Peyer's patch (tissue), 4 donors: ENCODE measurements at regions not wholly inside any gene's neighbourhood (a gene's known extent, or its start where the extent isn't known, plus 50 kb on each side); places are given as distances from the start of the nearest gene placed in this dataset.

Experiments
- DNase-seq, 3 donors: peaks; one replicate each; pipeline ENCODE4 v3.0.0-alpha.2; 2017 to 2019
- H3K27ac ChIP-seq, 4 donors: fragments of 200-600 bp; sonication (generic); one replicate each; pipeline ENCODE4 v1.5.1; 2016 to 2019
- H3K27me3 ChIP-seq, 2 donors: fragments of 200-600 bp; sonication (generic); one replicate each; pipeline ENCODE4 v1.5.1; 2019
- H3K36me3 ChIP-seq, 3 donors: fragments of 200-600 bp; sonication (generic); one replicate each; pipeline ENCODE4 v1.5.1; 2016 to 2019
- H3K4me1 ChIP-seq, 4 donors: fragments of 200-600 bp; sonication (generic); one replicate each; pipeline ENCODE4 v1.5.1; 2016 to 2019
- H3K4me3 ChIP-seq, 4 donors: fragments of 200-600 bp; sonication (generic); 1 replicate in 3 of 4; 2 replicates in 1 of 4; pipeline ENCODE4 v1.5.1; 2016 to 2019; ENCODE audit warnings: mild to moderate bottlenecking in 1 of 4
- H3K9me3 ChIP-seq, 4 donors: fragments of 200-600 bp; sonication (generic); one replicate each; pipeline ENCODE4 v1.5.1; 2016 to 2019; ENCODE audit warnings: mild to moderate bottlenecking in 1 of 4
- POLR2A ChIP-seq, 2 donors: fragments of 450-650 bp; IDR thresholded peaks; one replicate each; pipeline ENCODE4 v1.5.1; 2017; ENCODE audit warnings: antibody characterized with exemption in 2 of 2, mild to moderate bottlenecking in 2 of 2, moderate library complexity in 2 of 2
- TF ChIP-seq, protein P1 (sequence below), 6 experiments: fragments of 450-650 bp in 4 of 6; fragments of 200-600 bp in 2 of 6; sonication (generic) in 1 of 6; IDR thresholded peaks; one replicate each; pipeline ENCODE4 v1.5.1; 2017 to 2019; ENCODE audit warnings: antibody characterized with exemption in 6 of 6, mild to moderate bottlenecking in 3 of 6, moderate library complexity in 1 of 6

DNA sequence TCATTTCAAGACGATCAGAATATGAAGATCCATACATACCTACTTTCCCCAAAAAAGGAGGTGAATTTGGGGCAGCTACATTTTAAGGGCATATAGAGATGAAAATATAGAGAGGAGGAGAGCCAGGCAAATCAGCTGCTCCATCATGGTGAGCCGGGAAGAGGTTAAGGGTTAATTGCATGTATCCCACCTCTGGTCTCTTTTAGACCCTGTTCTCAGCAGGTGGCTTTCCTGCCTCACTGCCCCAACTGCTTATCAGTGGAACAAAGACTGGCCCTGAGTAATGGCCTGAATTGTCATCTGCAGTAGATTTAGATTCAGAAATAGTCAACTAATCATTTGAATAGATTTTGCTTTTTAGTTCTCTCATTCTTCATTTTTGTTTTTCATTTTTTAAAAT, 206.6 kb downstream of the SPRY2 start:
- DNase-seq: no peak
- peak overlapping the region in 1 of 4 donors; percentile 65 for H3K27ac ChIP-seq

DNA sequence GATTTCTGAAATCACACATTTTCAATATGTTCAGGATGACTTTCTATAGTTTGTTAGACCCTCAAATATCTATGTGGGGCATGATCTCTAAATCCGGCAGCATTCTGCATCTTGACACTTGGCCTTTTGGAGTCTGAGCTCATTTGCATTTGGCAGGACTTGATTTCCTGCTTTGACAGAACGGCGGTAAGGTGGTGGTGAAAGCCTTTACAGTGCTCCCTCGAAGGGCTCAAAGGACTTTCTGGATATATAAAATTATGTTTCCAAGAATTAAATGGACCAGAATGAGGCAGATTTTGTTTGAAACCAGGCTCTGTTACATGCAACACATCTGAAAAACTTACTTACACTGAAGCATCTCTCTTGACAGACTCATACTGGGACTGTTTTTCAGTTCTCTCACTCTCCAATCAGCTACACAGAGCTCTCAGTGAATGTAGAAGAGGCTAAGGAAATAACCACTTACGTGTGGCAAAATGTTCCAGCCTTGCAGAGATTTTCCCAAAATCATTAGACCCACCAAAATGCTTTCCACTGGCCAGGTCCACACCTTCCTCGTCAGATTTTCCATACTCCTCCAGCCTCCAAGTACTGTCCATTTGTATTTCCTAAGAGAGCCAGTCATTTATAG, 207.2 kb downstream of the SPRY2 start:
- peaks cover 0 to 34% (median 0%) of the 10 kb centered on the region in 4 donors for H3K4me1 ChIP-seq
- H3K36me3 ChIP-seq: no peaks in the 10 kb centered on the region
- H3K4me3 ChIP-seq: peak overlapping the region in 2 of 4 donors; percentile 24 to 35
- H3K9me3 ChIP-seq: no peaks in the 10 kb centered on the region
- DNase-seq: no peak
- H3K27me3 ChIP-seq: no peaks in the 10 kb centered on the region
- TF ChIP-seq, protein P1, sequence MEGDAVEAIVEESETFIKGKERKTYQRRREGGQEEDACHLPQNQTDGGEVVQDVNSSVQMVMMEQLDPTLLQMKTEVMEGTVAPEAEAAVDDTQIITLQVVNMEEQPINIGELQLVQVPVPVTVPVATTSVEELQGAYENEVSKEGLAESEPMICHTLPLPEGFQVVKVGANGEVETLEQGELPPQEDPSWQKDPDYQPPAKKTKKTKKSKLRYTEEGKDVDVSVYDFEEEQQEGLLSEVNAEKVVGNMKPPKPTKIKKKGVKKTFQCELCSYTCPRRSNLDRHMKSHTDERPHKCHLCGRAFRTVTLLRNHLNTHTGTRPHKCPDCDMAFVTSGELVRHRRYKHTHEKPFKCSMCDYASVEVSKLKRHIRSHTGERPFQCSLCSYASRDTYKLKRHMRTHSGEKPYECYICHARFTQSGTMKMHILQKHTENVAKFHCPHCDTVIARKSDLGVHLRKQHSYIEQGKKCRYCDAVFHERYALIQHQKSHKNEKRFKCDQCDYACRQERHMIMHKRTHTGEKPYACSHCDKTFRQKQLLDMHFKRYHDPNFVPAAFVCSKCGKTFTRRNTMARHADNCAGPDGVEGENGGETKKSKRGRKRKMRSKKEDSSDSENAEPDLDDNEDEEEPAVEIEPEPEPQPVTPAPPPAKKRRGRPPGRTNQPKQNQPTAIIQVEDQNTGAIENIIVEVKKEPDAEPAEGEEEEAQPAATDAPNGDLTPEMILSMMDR (IDR thresholded peaks at IDR 0.05): no peak
- no peak for TF ChIP-seq POLR2A (IDR thresholded peaks at IDR 0.05)
- peak overlapping the region in 3 of 4 donors; percentile 44 to 77 (median 65) for H3K27ac ChIP-seq

More for the DNA sequence above, 206.6 kb downstream of the SPRY2 start:
- no peaks in the 10 kb centered on the region for H3K9me3 ChIP-seq
- no peak for TF ChIP-seq POLR2A (IDR thresholded peaks at IDR 0.05)
- TF ChIP-seq, protein P1 (IDR thresholded peaks at IDR 0.05): no peak
- H3K27me3 ChIP-seq: no peaks in the 10 kb centered on the region
- no peak overlapping the region for H3K4me3 ChIP-seq
- H3K36me3 ChIP-seq: no peaks in the 10 kb centered on the region
- peaks cover 0 to 34% (median 0%) of the 10 kb centered on the region in 4 donors for H3K4me1 ChIP-seq

DNA sequence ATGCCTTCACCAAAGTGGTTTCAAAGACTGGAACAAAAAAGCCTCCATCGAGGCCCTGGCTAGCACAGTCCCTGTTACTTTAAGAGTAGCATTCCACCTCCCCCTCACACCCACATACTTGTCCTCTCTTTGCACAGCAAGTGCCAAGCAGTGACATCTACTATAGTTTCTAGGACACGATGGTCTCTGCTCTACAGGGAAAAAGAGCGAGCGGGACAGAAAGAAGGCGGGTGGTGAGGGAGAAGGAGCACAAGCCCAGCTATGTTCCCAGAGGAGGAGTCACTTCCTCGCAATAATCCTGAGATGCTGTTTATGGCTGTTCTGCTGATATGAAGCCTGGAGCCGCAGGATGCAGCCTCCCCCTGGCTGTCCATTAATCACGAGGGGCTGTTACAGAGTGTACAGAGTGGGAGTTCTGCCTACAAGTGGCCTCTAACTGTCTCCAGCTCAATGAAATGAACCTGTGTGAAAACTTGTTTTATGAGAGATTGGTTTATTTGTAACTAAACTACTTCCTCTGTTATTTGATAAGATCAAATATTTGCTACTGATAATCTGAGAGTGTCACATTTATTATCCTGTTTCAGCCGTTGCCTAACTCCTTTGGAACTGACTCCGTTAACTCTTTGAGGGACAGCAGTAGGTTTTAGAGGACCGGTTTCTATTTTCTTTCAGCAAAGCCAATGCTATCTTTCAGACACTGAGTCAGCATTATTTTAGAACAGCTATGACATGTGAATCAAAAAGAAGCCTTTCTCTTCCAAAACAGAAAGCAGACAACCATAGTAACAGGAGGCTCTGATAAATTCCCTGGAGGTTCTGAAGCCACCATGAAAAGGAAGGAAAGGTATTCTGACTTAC, 208.0 kb downstream of the SPRY2 start:
- peak in 2 of 3 donors; percentile 70 to 83 for DNase-seq
- Histone ChIP-seq H3K4me3 (peak overlapping the region in 2 of 4 donors; percentile 24 to 35), H3K9me3 (no peaks in the 10 kb centered on the region), H3K36me3 (no peaks in the 10 kb centered on the region), H3K4me1 (peaks cover 0 to 34% (median 0%) of the 10 kb centered on the region in 4 donors), H3K27me3 (no peaks in the 10 kb centered on the region), H3K27ac (peak overlapping the region in 3 of 4 donors; percentile 44 to 77 (median 65))
- TF ChIP-seq, protein P1 (IDR thresholded peaks at IDR 0.05): peak in 1 of 6 experiments; percentile 12
- peak in 1 of 2 donors; percentile 38 for TF ChIP-seq POLR2A (IDR thresholded peaks at IDR 0.05)

DNA sequence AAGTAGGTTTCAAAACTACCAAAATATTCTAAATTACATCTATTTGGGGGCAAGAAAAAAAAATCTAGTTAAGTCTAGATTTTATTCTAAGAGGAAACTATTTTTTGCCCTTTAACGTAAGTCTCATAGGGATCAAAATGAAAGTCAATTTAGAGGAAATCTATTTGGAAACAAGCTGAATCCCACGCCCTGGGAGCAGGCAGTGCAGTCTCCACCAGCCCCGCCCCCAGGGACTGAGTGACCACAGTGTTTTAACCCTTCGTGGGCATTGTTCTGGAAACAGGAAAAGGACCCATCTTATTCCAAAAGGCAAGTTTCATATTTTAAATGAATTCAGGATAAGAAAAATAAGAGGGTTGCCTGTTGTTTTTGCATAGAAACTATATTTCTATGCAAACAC, 209.7 kb downstream of the SPRY2 start:
- no peaks in the 10 kb centered on the region for H3K9me3 ChIP-seq
- DNase-seq: peak; percentile 17 to 71 (median 68)
- H3K4me3 ChIP-seq: peak overlapping the region in 1 of 4 donors; percentile 27
- H3K27ac ChIP-seq: peak overlapping the region in 1 of 4 donors; percentile 51
- no peaks in the 10 kb centered on the region for H3K36me3 ChIP-seq
- TF ChIP-seq, protein P1 (IDR thresholded peaks at IDR 0.05): no peak
- TF ChIP-seq POLR2A (IDR thresholded peaks at IDR 0.05): no peak
- peaks cover 0 to 34% (median 0%) of the 10 kb centered on the region in 4 donors for H3K4me1 ChIP-seq
- no peaks in the 10 kb centered on the region for H3K27me3 ChIP-seq

DNA sequence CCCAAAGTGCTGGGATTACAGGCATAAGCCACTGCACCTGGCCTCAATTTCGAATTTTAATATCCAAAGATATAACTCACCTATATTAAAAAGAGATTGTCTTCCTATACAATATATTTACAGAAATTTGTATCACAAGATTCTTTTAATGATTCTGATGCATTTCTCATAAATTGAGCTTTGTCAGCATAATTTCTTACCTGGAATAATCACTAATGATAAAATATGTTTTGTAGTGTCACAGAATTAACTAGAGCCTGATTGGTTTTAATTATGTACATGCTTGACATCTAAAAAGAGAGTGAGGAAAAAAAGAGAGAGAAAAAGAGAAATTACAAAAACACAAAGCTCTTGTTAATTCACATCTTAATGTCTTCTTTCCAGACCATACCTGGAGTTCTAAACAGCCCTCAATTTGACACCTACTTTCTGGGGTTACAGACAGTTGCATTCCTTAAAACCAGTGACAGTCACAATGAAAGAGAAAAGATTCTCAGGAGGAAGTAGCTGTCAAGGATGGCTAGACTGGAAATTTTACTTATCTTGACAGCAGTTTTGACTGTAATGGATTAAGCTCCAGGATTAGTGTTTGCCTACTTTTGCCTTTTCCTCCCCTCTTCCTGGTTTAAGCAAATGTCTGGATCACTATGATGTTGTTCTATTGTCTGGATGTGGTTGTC, 214.4 kb downstream of the SPRY2 start:
- no peaks in the 10 kb centered on the region for H3K27me3 ChIP-seq
- H3K9me3 ChIP-seq: no peaks in the 10 kb centered on the region
- H3K27ac ChIP-seq: no peak overlapping the region
- TF ChIP-seq, protein P1 (IDR thresholded peaks at IDR 0.05): no peak
- TF ChIP-seq POLR2A (IDR thresholded peaks at IDR 0.05): no peak
- H3K4me3 ChIP-seq: no peak overlapping the region
- H3K4me1 ChIP-seq: peaks cover 0 to 7% (median 0%) of the 10 kb centered on the region in 4 donors
- no peaks in the 10 kb centered on the region for H3K36me3 ChIP-seq
- no peak for DNase-seq
